OCI-LY1 (cell line): ENCODE measurements at regions not wholly inside any gene's neighbourhood (a gene's known extent, or its start where the extent isn't known, plus 50 kb on each side); places are given as distances from the start of the nearest gene placed in this dataset.

ENCODE experiments used
- H2AFZ ChIP-seq: fragments of 200-600 bp; sonication (generic), shearing (Covaris generic); 2 replicates; pipeline ENCODE4 v1.6.0; 2014; ENCODE audit warnings: antibody characterized with exemption, mild to moderate bottlenecking, low read length
- H3F3A ChIP-seq: fragments of 200-600 bp; sonication (generic), shearing (Covaris generic); 2 replicates; pipeline ENCODE4 v1.6.0; 2014; ENCODE audit warnings: mild to moderate bottlenecking, antibody characterized with exemption, low read length, moderate library complexity; ENCODE audit not compliant: insufficient read depth
- H3K27ac ChIP-seq: fragments of 200-600 bp; sonication (generic); 2 replicates; pipeline ENCODE4 v1.5.1; 2014; ENCODE audit warnings: low read length, mixed run types, mild to moderate bottlenecking, low read depth; ENCODE audit not compliant: poor library complexity, severe bottlenecking
- H3K27me3 ChIP-seq: fragments of 200-600 bp; sonication (generic); 2 replicates; pipeline ENCODE4 v1.6.0; 2014; ENCODE audit warnings: antibody characterized with exemption, mild to moderate bottlenecking, low read length, moderate library complexity; ENCODE audit not compliant: insufficient read depth
- H3K36me3 ChIP-seq: fragments of 200-600 bp; sonication (generic); 2 replicates; pipeline ENCODE4 v1.6.1; 2014; ENCODE audit warnings: mild to moderate bottlenecking, antibody characterized with exemption, low read length, moderate library complexity, mixed read lengths; ENCODE audit not compliant: insufficient read depth
- H3K4me1 ChIP-seq: fragments of 200-600 bp; sonication (generic); 2 replicates; pipeline ENCODE4 v1.5.1; 2014; ENCODE audit warnings: mild to moderate bottlenecking, low read length, moderate library complexity; ENCODE audit not compliant: insufficient read depth, severe bottlenecking
- H3K4me2 ChIP-seq: fragments of 200-600 bp; sonication (generic), shearing (Covaris generic); 2 replicates; pipeline ENCODE4 v1.6.1; 2014; ENCODE audit warnings: low read length
- H3K4me3 ChIP-seq: fragments of 200-600 bp; sonication (generic); 2 replicates; pipeline ENCODE4 v1.5.1; 2014; ENCODE audit warnings: low read length, low read depth, mild to moderate bottlenecking, mixed read lengths; ENCODE audit not compliant: poor library complexity, severe bottlenecking
- H3K79me2 ChIP-seq: fragments of 200-600 bp; shearing (Covaris generic); 2 replicates; pipeline ENCODE4 v1.6.1; 2016; ENCODE audit warnings: mixed run types, low read length, mixed read lengths; ENCODE audit not compliant: insufficient read depth
- H3K9ac ChIP-seq: fragments of 200-600 bp; sonication (generic), shearing (Covaris generic); 2 replicates; pipeline ENCODE4 v1.6.1; 2014; ENCODE audit warnings: mild to moderate bottlenecking, low read length, mixed read lengths
- H3K9me2 ChIP-seq: fragments of 200-600 bp; sonication (generic), shearing (Covaris generic); 2 replicates; pipeline ENCODE4 v1.6.1; 2014; ENCODE audit warnings: low read depth, mild to moderate bottlenecking, low read length, mixed read lengths
- H3K9me3 ChIP-seq: fragments of 200-600 bp; shearing (Covaris generic); 2 replicates; pipeline ENCODE4 v1.6.1; 2014; ENCODE audit warnings: low read length, mixed read lengths
- H4K20me1 ChIP-seq: fragments of 200-600 bp; sonication (generic), shearing (Covaris generic); 2 replicates; pipeline ENCODE4 v1.6.0; 2016; ENCODE audit warnings: mild to moderate bottlenecking, low read length; ENCODE audit not compliant: insufficient read depth
- CTCF ChIP-seq: fragments of 200-600 bp; sonication (generic), shearing (Covaris generic); IDR thresholded peaks from 2 replicates; pipeline ENCODE4 v1.5.1; 2017; ENCODE audit warnings: mild to moderate bottlenecking, antibody characterized with exemption, low read length, moderate library complexity, mixed read lengths
- EZH2 ChIP-seq: fragments of 200-600 bp; sonication (generic), shearing (Covaris generic); IDR thresholded peaks from 2 replicates; pipeline ENCODE4 v1.8.0; 2017; ENCODE audit warnings: borderline replicate concordance, mixed run types, mild to moderate bottlenecking, antibody characterized with exemption, low read length, moderate library complexity, mixed read lengths

GRCh38 chr22:25484521-25485315, 79.8 kb upstream of the GRK3 start:
- no peaks in the 10 kb centered on the region; the same call in 1 of the 2 replicates for H3K36me3 ChIP-seq
- H3F3A ChIP-seq: no peaks in the 10 kb centered on the region
- no peaks in the 10 kb centered on the region for H4K20me1 ChIP-seq
- no peak overlapping the region for H3K27ac ChIP-seq
- no peaks in the 10 kb centered on the region for H3K79me2 ChIP-seq
- H3K27me3 ChIP-seq: no peaks in the 10 kb centered on the region
- no peak overlapping the region for H2AFZ ChIP-seq
- H3K9me3 ChIP-seq: no peaks in the 10 kb centered on the region
- H3K9ac ChIP-seq: no peak overlapping the region
- no peak overlapping the region for H3K4me2 ChIP-seq
- H3K9me2 ChIP-seq: no peaks in the 10 kb centered on the region
- no peaks in the 10 kb centered on the region for H3K4me1 ChIP-seq
- no peak for TF ChIP-seq CTCF
- no peak for TF ChIP-seq EZH2
- H3K4me3 ChIP-seq: no peak overlapping the region

GRCh38 chr22:25485626-25486545, 78.6 kb upstream of the GRK3 start:
- Histone ChIP-seq H3K27me3 (no peaks in the 10 kb centered on the region), H2AFZ (no peak overlapping the region), H3K27ac (no peak overlapping the region), H3K79me2 (no peaks in the 10 kb centered on the region), H4K20me1 (no peaks in the 10 kb centered on the region), H3K4me3 (no peak overlapping the region), H3K36me3 (no peaks in the 10 kb centered on the region; the same call in 1 of the 2 replicates), H3K9ac (no peak overlapping the region), H3F3A (no peaks in the 10 kb centered on the region), H3K4me2 (no peak overlapping the region), H3K9me2 (no peaks in the 10 kb centered on the region), H3K4me1 (no peaks in the 10 kb centered on the region), H3K9me3 (no peaks in the 10 kb centered on the region)
- TF ChIP-seq CTCF (no peak), EZH2 (no peak)

GRCh38 chr22:25487508-25487907, 77.0 kb upstream of the GRK3 start:
- Histone ChIP-seq H3K27ac (no peak overlapping the region), H3K9ac (no peak overlapping the region)

More at GRCh38 chr22:25487508-25487907, 77.0 kb upstream of the GRK3 start:
- TF ChIP-seq CTCF (no peak), EZH2 (no peak)
- Histone ChIP-seq H3K4me2 (no peak overlapping the region), H3F3A (no peaks in the 10 kb centered on the region), H3K79me2 (no peaks in the 10 kb centered on the region), H3K27me3 (no peaks in the 10 kb centered on the region), H3K4me1 (no peaks in the 10 kb centered on the region), H4K20me1 (no peaks in the 10 kb centered on the region), H3K4me3 (no peak overlapping the region), H2AFZ (no peak overlapping the region), H3K36me3 (no peaks in the 10 kb centered on the region; the same call in 1 of the 2 replicates), H3K9me2 (no peaks in the 10 kb centered on the region), H3K9me3 (no peaks in the 10 kb centered on the region)
